PC-9 (cell line): ENCODE measurements at regions not wholly inside any gene's neighbourhood (a gene's known extent, or its start where the extent isn't known, plus 50 kb on each side); places are given as distances from the start of the nearest gene placed in this dataset.

Experiments
- BruUV-seq: library from RNA; stranded (reverse); fragments of 400-500 nt; replicated peaks from 2 replicates; lab custom pipeline; 2021; lab: Mats Ljungman, UMichigan
- CTCF ChIA-PET: fragments of 300-600 bp; sonication (Branson Sonifier 250); formaldehyde crosslinking; loops from one replicate; lab custom pipeline; 2022; ENCODE audit warnings: antibody characterized with exemption; lab: Charles Lee
- POLR2A ChIA-PET: fragments of 300-600 bp; sonication (Branson Sonifier 250); formaldehyde crosslinking; loops from one replicate; lab custom pipeline; 2022; ENCODE audit warnings: antibody characterized with exemption; ENCODE audit not compliant: unreplicated experiment; lab: Charles Lee
- DNase-seq, 2 experiments: peaks; one replicate each; pipeline versions ENCODE4 v3.0.0 to v3.0.0-alpha.2; 2015 to 2022; ENCODE audit warnings: mixed read lengths in 1 of 2
- H2AFZ ChIP-seq: fragments of 200-600 bp; sonication (generic); 2 replicates; pipeline ENCODE4 v1.8.1; 2017; ENCODE audit warnings: antibody characterized with exemption
- H3F3A ChIP-seq: fragments of 200-600 bp; sonication (generic); 2 replicates; pipeline ENCODE4 v1.8.1; 2017; ENCODE audit warnings: antibody characterized with exemption, mild to moderate bottlenecking, low read depth; ENCODE audit not compliant: insufficient read depth
- H3K27ac ChIP-seq: fragments of 200-600 bp; sonication (generic); 2 replicates; pipeline ENCODE4 v1.6.1; 2016; ENCODE audit warnings: mixed run types
- H3K27me3 ChIP-seq: fragments of 200-600 bp; sonication (generic); 2 replicates; pipeline ENCODE4 v1.6.1; 2016; ENCODE audit warnings: low read depth, mixed run types; ENCODE audit not compliant: insufficient read depth
- H3K36me3 ChIP-seq: fragments of 200-600 bp; sonication (generic); 2 replicates; pipeline ENCODE4 v1.6.1; 2016; ENCODE audit warnings: low read depth, mixed run types
- H3K4me1 ChIP-seq: fragments of 200-600 bp; sonication (generic); replicated peaks from 2 replicates; pipeline ENCODE4 v1.6.1; 2016; ENCODE audit warnings: mixed run types; ENCODE audit not compliant: insufficient read depth
- H3K4me2 ChIP-seq: fragments of 200-600 bp; sonication (generic); 2 replicates; pipeline ENCODE4 v1.6.1; 2017; ENCODE audit warnings: mixed run types
- H3K4me3 ChIP-seq: fragments of 200-600 bp; sonication (generic); 2 replicates; pipeline ENCODE4 v1.6.1; 2016; ENCODE audit warnings: mixed run types
- H3K79me2 ChIP-seq: fragments of 200-600 bp; sonication (generic); 2 replicates; pipeline ENCODE4 v1.6.1; 2017; ENCODE audit warnings: low read depth, mixed run types
- H3K9me2 ChIP-seq: fragments of 200-600 bp; sonication (generic); 2 replicates; pipeline ENCODE4 v1.8.1; 2017; ENCODE audit warnings: mild to moderate bottlenecking; ENCODE audit not compliant: insufficient read depth
- H3K9me3 ChIP-seq: fragments of 200-600 bp; sonication (generic); 2 replicates; pipeline ENCODE4 v1.8.1; 2016; ENCODE audit warnings: low read depth; ENCODE audit not compliant: insufficient read depth
- H4K20me1 ChIP-seq: fragments of 200-600 bp; sonication (generic); 2 replicates; pipeline ENCODE4 v1.8.1; 2017; ENCODE audit not compliant: insufficient read depth
- EZH2 ChIP-seq: fragments of 200-600 bp; sonication (generic); IDR thresholded peaks from 2 replicates; pipeline ENCODE4 v1.8.0; 2017; ENCODE audit warnings: antibody characterized with exemption, low read depth
- intact Hi-C: fragments of 100-400 bp; cut with micrococcal nuclease; formaldehyde crosslinking; loops from one replicate; pipeline ENCODE4 v1.10.0; 2022; ENCODE audit not compliant: unreplicated experiment
- TF ChIP-seq, protein P1 (sequence below): fragments of 200-600 bp; sonication (generic); conservative IDR thresholded peaks from 2 replicates; pipeline ENCODE4 v1.6.1; 2017; ENCODE audit warnings: mixed run types, antibody characterized with exemption, mild to moderate bottlenecking, moderate library complexity

DNA sequence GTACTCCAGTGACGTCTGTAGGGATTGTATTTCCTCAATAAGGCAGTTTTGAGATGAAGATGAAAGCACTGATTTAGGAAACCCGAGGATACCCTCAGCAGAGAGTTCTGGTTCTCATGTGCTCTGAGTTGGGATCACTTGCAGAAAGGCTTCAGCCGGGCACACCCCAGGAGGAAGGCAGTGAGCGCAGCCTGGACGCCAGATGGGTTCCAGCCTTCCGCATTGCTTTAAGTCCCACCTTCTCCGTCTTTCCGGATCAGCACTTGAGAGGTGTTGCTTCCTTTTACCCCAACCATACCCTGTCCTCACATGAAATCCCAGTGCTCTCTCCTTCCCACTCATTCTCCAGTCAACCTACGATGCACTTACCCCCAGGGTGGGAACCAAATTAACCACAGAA is 239.5 kb upstream of the CADM1 start:
- no peak for TF ChIP-seq EZH2
- TF ChIP-seq, protein P1, sequence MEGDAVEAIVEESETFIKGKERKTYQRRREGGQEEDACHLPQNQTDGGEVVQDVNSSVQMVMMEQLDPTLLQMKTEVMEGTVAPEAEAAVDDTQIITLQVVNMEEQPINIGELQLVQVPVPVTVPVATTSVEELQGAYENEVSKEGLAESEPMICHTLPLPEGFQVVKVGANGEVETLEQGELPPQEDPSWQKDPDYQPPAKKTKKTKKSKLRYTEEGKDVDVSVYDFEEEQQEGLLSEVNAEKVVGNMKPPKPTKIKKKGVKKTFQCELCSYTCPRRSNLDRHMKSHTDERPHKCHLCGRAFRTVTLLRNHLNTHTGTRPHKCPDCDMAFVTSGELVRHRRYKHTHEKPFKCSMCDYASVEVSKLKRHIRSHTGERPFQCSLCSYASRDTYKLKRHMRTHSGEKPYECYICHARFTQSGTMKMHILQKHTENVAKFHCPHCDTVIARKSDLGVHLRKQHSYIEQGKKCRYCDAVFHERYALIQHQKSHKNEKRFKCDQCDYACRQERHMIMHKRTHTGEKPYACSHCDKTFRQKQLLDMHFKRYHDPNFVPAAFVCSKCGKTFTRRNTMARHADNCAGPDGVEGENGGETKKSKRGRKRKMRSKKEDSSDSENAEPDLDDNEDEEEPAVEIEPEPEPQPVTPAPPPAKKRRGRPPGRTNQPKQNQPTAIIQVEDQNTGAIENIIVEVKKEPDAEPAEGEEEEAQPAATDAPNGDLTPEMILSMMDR, result no peak
- Histone ChIP-seq H3K4me2 (no peak overlapping the region), H3K36me3 (no peaks in the 10 kb centered on the region), H3K4me3 (no peak overlapping the region), H4K20me1 (no peaks in the 10 kb centered on the region; the same call in 1 of the 2 replicates), H3F3A (no peaks in the 10 kb centered on the region), H3K79me2 (no peaks in the 10 kb centered on the region), H3K9me3 (no peaks in the 10 kb centered on the region), H3K9me2 (no peaks in the 10 kb centered on the region), H3K27ac (no peak overlapping the region), H3K4me1 (no peaks in the 10 kb centered on the region), H2AFZ (no peak overlapping the region), H3K27me3 (peaks cover 80% of the 10 kb centered on the region)
- DNase-seq, result no peak
- CTCF ChIA-PET, result no interaction called here
- BruUV-seq, result no TSS peak
- intact Hi-C loops, result no loop called here
- POLR2A ChIA-PET, result no interaction called here

DNA sequence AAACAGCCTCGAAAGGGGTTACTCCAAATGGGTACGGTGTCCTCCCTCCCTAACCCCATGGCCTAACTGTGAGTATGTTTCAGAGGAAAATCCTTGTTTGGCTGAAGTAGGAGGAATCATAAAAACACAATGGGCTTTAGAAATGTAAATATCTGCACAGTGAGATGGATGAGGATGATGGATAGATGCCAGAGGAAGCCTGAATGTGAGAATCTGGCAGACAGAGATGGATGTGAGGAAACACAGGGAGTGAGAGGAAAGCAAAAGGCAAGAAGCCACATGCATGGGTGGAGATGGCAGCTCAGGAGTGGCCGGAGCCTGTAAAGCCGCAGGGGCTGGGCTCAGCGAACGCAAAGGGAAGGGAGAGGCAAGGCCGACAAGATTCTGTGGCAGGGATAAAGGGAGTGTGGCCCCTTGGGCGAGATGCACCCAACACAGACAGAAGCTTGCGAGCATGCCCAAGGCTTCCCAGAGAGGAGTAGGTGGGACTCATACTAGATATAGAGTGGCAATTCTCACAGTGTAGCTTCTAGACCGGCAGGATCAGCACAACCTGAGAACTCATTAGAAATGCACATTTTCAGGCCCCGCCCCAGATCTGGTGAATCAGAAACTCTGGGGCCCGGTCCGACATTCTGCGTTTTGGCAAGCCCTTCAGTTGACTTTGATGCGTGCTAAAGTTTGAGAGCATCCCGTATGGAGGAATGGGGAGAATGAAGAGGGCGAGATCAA is 237.3 kb upstream of the CADM1 start:
- no TSS peak for BruUV-seq
- H3K27ac ChIP-seq, result no peak overlapping the region

DNA sequence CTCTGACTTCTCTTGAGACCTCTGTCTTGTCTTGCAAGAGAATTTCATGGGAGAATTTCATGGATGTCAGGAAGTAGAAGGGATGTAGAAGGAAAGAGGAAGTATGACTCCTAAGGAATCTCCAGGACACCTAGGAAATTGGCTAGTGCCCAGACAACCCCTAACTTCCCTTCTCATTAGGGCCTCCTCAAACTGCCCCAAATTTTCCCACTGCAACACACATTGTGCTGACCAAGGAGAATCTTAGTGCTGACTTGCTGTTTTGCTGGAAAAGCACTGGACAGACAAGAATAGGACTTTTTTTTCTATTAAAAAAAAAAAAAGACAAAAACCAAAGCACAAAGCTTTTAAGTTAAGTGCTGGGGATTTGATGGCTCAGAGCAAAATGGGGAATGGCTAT is 236.1 kb upstream of the CADM1 start:
- no peak overlapping the region for H3K4me3 ChIP-seq
- no peaks in the 10 kb centered on the region; the same call in 1 of the 2 replicates for H4K20me1 ChIP-seq
- no peak overlapping the region for H2AFZ ChIP-seq
- H3K4me1 ChIP-seq, result no peaks in the 10 kb centered on the region
- peaks cover 73% of the 10 kb centered on the region for H3K27me3 ChIP-seq
- no peaks in the 10 kb centered on the region for H3F3A ChIP-seq
- H3K9me2 ChIP-seq, result no peaks in the 10 kb centered on the region
- no peak for TF ChIP-seq EZH2
- TF ChIP-seq, protein P1, result no peak
- intact Hi-C loops, result no loop called here
- no peaks in the 10 kb centered on the region for H3K9me3 ChIP-seq
- no peaks in the 10 kb centered on the region for H3K79me2 ChIP-seq
- no TSS peak for BruUV-seq
- H3K4me2 ChIP-seq, result no peak overlapping the region
- no peak for DNase-seq
- CTCF ChIA-PET, result no interaction called here
- no peaks in the 10 kb centered on the region for H3K36me3 ChIP-seq
- POLR2A ChIA-PET, result no interaction called here
- no peak overlapping the region for H3K27ac ChIP-seq

More for the DNA sequence above, 237.3 kb upstream of the CADM1 start:
- no peak for DNase-seq
- Histone ChIP-seq H3F3A (no peaks in the 10 kb centered on the region), H3K4me3 (no peak overlapping the region), H4K20me1 (no peaks in the 10 kb centered on the region; the same call in 1 of the 2 replicates), H3K9me2 (no peaks in the 10 kb centered on the region), H3K4me2 (no peak overlapping the region), H3K79me2 (no peaks in the 10 kb centered on the region), H3K27me3 (peaks cover 63% of the 10 kb centered on the region), H3K36me3 (no peaks in the 10 kb centered on the region), H2AFZ (no peak overlapping the region), H3K9me3 (no peaks in the 10 kb centered on the region), H3K4me1 (no peaks in the 10 kb centered on the region)
- ChIA-PET CTCF (no interaction called here), POLR2A (no interaction called here)
- intact Hi-C loops, result no loop called here
- TF ChIP-seq, protein P1, result no peak
- TF ChIP-seq EZH2, result no peak
